Esophagus squamous epithelium (tissue), 5 donors: ENCODE measurements at regions not wholly inside any gene's neighbourhood (a gene's known extent, or its start where the extent isn't known, plus 50 kb on each side); places are given as distances from the start of the nearest gene placed in this dataset.

Source experiments
- DNase-seq: peaks from one replicate; lab custom pipeline; 2025; lab: John Stamatoyannopoulos, UW
- H3K27ac ChIP-seq, 4 donors: fragments of 200-600 bp; sonication (generic); one replicate each; pipeline ENCODE4 v1.5.1; 2016 to 2019; ENCODE audit warnings: mild to moderate bottlenecking in 1 of 4
- H3K27me3 ChIP-seq, 4 donors: fragments of 200-600 bp; sonication (generic); 1 replicate in 3 of 4; 2 replicates in 1 of 4; pipeline versions ENCODE4 v1.5.1 to v1.6.0; 2017 to 2021; ENCODE audit warnings: antibody characterized with exemption in 1 of 4
- H3K36me3 ChIP-seq, 3 donors: fragments of 200-600 bp; sonication (generic); one replicate each; pipeline ENCODE4 v1.5.1; 2016 to 2019
- H3K4me1 ChIP-seq, 3 donors: fragments of 200-600 bp; sonication (generic); one replicate each; pipeline ENCODE4 v1.5.1; 2017 to 2019
- H3K4me3 ChIP-seq, 4 donors: fragments of 200-600 bp; sonication (generic); 1 replicate in 3 of 4; 2 replicates in 1 of 4; pipeline ENCODE4 v1.5.1; 2016 to 2019; ENCODE audit warnings: mild to moderate bottlenecking in 2 of 4, moderate library complexity in 1 of 4
- H3K9me3 ChIP-seq, 3 donors: fragments of 200-600 bp; sonication (generic); one replicate each; pipeline ENCODE4 v1.5.1; 2016 to 2019
- POLR2A ChIP-seq, 4 donors: fragments of 450-650 bp; IDR thresholded peaks; one replicate each; pipeline ENCODE4 v1.6.1; 2017; ENCODE audit warnings: antibody characterized with exemption in 4 of 4, mild to moderate bottlenecking in 4 of 4, moderate library complexity in 3 of 4
- WGBS, 2 donors: methylation state at CpG; one replicate each; pipeline ENCODE4 v1.1.5; 2018; 5-methylcytosine and 5-hydroxymethylcytosine counted together
- intact Hi-C: fragments of 100-400 bp; cut with DNase I; formaldehyde crosslinking; loops from one replicate; pipeline ENCODE4 v1.15.0; 2022
- TF ChIP-seq, protein P1 (sequence below), 6 experiments: fragments of 450-650 bp in 4 of 6; fragments of 200-600 bp in 2 of 6; sonication (generic) in 2 of 6; IDR thresholded peaks; one replicate each; pipeline ENCODE4 v1.5.1; 2016 to 2019; ENCODE audit warnings: antibody characterized with exemption in 6 of 6, mild to moderate bottlenecking in 4 of 6, moderate library complexity in 4 of 6
- donor health status: DM: yes; HTN: yes; CAD: no.

DNA sequence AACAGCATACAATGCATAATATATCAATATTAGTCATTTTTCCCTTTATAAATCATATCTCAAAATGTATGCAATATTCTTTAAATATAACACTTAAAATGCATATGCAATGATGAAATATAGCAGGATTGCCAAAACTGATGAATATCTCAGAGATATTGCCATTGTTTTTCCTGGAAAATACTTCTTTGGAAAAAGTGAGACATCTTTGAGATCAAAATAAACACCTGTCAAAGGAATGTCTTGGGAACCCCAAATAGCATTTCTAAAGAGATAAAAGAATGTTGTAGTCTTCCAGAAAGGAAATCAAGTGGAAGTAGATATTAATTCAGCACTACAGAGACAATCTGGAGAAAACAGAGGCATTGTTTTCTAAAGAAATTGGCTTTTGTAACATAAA is 457.8 kb upstream of the UBE2E2 start:
- TF ChIP-seq POLR2A (IDR thresholded peaks at IDR 0.05): no peak
- TF ChIP-seq, protein P1, sequence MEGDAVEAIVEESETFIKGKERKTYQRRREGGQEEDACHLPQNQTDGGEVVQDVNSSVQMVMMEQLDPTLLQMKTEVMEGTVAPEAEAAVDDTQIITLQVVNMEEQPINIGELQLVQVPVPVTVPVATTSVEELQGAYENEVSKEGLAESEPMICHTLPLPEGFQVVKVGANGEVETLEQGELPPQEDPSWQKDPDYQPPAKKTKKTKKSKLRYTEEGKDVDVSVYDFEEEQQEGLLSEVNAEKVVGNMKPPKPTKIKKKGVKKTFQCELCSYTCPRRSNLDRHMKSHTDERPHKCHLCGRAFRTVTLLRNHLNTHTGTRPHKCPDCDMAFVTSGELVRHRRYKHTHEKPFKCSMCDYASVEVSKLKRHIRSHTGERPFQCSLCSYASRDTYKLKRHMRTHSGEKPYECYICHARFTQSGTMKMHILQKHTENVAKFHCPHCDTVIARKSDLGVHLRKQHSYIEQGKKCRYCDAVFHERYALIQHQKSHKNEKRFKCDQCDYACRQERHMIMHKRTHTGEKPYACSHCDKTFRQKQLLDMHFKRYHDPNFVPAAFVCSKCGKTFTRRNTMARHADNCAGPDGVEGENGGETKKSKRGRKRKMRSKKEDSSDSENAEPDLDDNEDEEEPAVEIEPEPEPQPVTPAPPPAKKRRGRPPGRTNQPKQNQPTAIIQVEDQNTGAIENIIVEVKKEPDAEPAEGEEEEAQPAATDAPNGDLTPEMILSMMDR (IDR thresholded peaks at IDR 0.05): no peak
- Histone ChIP-seq H3K36me3 (no peaks in the 10 kb centered on the region), H3K27me3 (no peaks in the 10 kb centered on the region), H3K9me3 (no peaks in the 10 kb centered on the region), H3K4me3 (no peak overlapping the region), H3K27ac (no peak overlapping the region), H3K4me1 (no peaks in the 10 kb centered on the region)
- intact Hi-C loops: no loop called here
- no peak for DNase-seq

DNA sequence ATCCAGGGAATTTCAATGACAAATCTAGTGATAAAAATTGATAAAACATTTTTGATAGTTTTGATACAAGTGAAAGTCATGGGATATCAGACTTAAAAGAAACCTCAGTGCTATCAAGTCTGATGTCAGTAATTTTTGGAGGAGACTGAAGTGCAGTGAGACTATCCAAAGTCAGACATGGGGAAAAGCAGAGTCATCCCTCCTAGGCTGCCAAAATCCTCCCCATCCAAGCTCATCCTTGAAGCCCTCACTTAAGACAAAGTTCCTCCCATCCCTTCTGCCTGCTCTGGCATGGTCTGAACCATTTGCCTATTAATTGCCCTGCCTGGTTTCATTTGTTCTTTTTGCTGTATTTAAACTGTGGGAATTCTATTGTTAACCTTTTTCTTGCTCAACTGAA is 456.9 kb upstream of the UBE2E2 start:
- H3K9me3 ChIP-seq: no peaks in the 10 kb centered on the region
- intact Hi-C loops: no loop called here
- H3K27ac ChIP-seq: no peak overlapping the region
- H3K27me3 ChIP-seq: no peaks in the 10 kb centered on the region
- no peak overlapping the region for H3K4me3 ChIP-seq
- TF ChIP-seq POLR2A (IDR thresholded peaks at IDR 0.05): no peak
- TF ChIP-seq, protein P1 (IDR thresholded peaks at IDR 0.05): no peak
- no peaks in the 10 kb centered on the region for H3K36me3 ChIP-seq
- no peak for DNase-seq
- no peaks in the 10 kb centered on the region for H3K4me1 ChIP-seq

- H3K4me3 ChIP-seq: no peak overlapping the region
- intact Hi-C loops: no loop called here
- WGBS, 2 donors: 45 to 47% methylated on average over 3 of the region's 3 CpGs
These were observed 454.6 kb upstream of the UBE2E2 start for GRCh38 chr3:22748453-22749045.

DNA sequence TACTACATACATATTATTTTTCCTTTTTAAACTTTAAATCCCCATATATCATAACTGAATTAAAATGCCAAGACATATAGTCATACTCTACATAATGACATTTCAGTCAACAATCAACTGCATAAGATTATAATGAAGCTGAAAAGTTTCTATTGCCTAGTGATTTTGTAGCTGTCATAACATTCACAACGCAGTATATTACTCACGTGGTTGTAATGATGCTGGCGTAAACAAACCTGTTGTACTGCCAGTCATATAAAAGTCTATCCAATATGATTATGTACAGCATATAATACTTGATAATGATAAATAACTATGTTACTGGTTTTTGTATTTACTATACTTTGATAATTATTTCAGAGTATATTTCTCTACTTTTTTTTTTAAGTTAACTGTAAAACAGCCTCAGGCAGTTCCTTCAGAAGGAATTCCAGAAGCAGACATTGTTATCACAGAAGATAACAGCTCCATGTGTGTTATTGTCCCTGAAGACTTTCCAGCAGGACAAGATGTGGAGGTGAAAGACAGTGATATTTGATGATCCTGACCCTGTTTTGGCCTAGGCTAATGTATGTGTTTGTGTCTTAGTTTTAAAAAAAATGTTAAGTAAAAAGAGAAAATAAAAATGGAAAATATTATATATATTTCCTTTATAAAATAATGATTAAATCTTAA is 443.4 kb upstream of the UBE2E2 start:
- no peaks in the 10 kb centered on the region for H3K9me3 ChIP-seq
- WGBS, 2 donors: 64 to 65% methylated on average over 3 of the region's 3 CpGs
- intact Hi-C loops: no loop called here

More at GRCh38 chr3:22748453-22749045, 454.6 kb upstream of the UBE2E2 start:
- no peaks in the 10 kb centered on the region for H3K9me3 ChIP-seq
- no peaks in the 10 kb centered on the region for H3K4me1 ChIP-seq
- H3K27ac ChIP-seq: no peak overlapping the region
- TF ChIP-seq POLR2A (IDR thresholded peaks at IDR 0.05): no peak
- TF ChIP-seq, protein P1 (IDR thresholded peaks at IDR 0.05): no peak
- H3K36me3 ChIP-seq: no peaks in the 10 kb centered on the region
- no peaks in the 10 kb centered on the region for H3K27me3 ChIP-seq
- no peak for DNase-seq

DNA sequence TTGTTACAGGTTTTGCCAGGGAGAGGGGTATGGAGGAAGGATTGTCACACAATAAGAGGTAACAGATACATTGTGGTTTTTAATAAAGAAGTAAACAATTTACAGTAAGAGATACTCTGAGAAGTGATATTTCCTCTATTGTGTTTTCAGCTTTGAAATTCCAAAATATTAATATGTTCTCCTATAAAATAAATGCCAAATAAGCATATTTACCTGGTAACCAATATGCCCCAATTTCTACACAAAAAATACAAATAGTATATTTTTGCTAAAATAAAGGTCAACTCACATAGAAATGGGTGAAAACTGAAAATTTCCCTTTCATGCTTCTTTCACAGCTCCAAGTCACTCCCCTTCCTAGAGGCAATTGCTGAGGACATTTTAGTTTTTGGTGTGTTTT is 437.4 kb upstream of the UBE2E2 start:
- H3K4me1 ChIP-seq: no peaks in the 10 kb centered on the region
- no peak for TF ChIP-seq POLR2A (IDR thresholded peaks at IDR 0.05)
- TF ChIP-seq, protein P1 (IDR thresholded peaks at IDR 0.05): no peak
- no peak overlapping the region for H3K4me3 ChIP-seq
- no peak overlapping the region for H3K27ac ChIP-seq
- no peaks in the 10 kb centered on the region for H3K36me3 ChIP-seq
- intact Hi-C loops: no loop called here
- no peaks in the 10 kb centered on the region for H3K27me3 ChIP-seq
- no peak for DNase-seq
- H3K9me3 ChIP-seq: no peaks in the 10 kb centered on the region

More for the DNA sequence above, 443.4 kb upstream of the UBE2E2 start:
- Histone ChIP-seq H3K27ac (no peak overlapping the region), H3K27me3 (no peaks in the 10 kb centered on the region), H3K36me3 (no peaks in the 10 kb centered on the region), H3K4me3 (no peak overlapping the region), H3K4me1 (no peaks in the 10 kb centered on the region)
- no peak for DNase-seq
- no peak for TF ChIP-seq POLR2A (IDR thresholded peaks at IDR 0.05)
- TF ChIP-seq, protein P1 (IDR thresholded peaks at IDR 0.05): no peak
